B cell (primary cell): ENCODE measurements at regions not wholly inside any gene's neighbourhood (a gene's known extent, or its start where the extent isn't known, plus 50 kb on each side); places are given as distances from the start of the nearest gene placed in this dataset.

ENCODE experiments used
- ATAC-seq: fragments of 200-7000 bp; cut with Tn5 transposase; one replicate; pipeline ENCODE4 v1.10.0; 2021; ENCODE audit warnings: low read depth, mild to moderate bottlenecking, moderate number of reproducible peaks, moderate library complexity
- CTCF ChIA-PET: fragments of 350-600 bp; sonication (Branson Sonifier 250); formaldehyde crosslinking; loops from one replicate; lab custom pipeline; 2021; ENCODE audit warnings: antibody characterized with exemption, inconsistent platforms; lab: Charles Lee
- POLR2A ChIA-PET: fragments of 350-600 bp; sonication (Branson Sonifier 250); formaldehyde crosslinking; loops from one replicate; lab custom pipeline; 2021; ENCODE audit warnings: antibody characterized with exemption; lab: Charles Lee
- DNase-seq: peaks from one replicate; pipeline ENCODE4 v3.0.0; 2013
- H2AFZ ChIP-seq: 2 replicates; pipeline ENCODE4 v1.6.1; 2012; ENCODE audit warnings: mild to moderate bottlenecking, low read depth, low read length; ENCODE audit not compliant: insufficient read depth, poor library complexity, severe bottlenecking
- H3K27ac ChIP-seq, 2 donors: 1 replicate in 1 of 2; 2 replicates in 1 of 2; pipeline ENCODE4 v1.5.1; 2012 to 2013; ENCODE audit warnings: low read length in 2 of 2, mild to moderate bottlenecking in 2 of 2, moderate library complexity in 1 of 2
- H3K27me3 ChIP-seq, 4 experiments: fragments of 200-600 bp in 1 of 4; sonication (generic) in 1 of 4; replicated peaks in 1 of 4; 1 replicate in 2 of 4; 2 replicates in 2 of 4; pipeline versions ENCODE4 v1.6.1 to v1.7.0; 2013 to 2016; ENCODE audit warnings: low read length in 3 of 4, mild to moderate bottlenecking in 2 of 4, mixed read lengths in 1 of 4, moderate library complexity in 1 of 4; ENCODE audit not compliant: insufficient read depth in 4 of 4, control insufficient read depth in 3 of 4; ENCODE audit errors: control extremely low read depth in 1 of 4
- H3K36me3 ChIP-seq, 2 experiments: replicated peaks in 1 of 2; 1 replicate in 1 of 2; 2 replicates in 1 of 2; pipeline versions ENCODE4 v1.6.1 to v1.7.1; 2013; ENCODE audit warnings: low read length in 1 of 2; ENCODE audit not compliant: insufficient read depth in 2 of 2, control insufficient read depth in 1 of 2; ENCODE audit errors: control extremely low read depth in 1 of 2, extremely low read depth in 1 of 2
- H3K4me1 ChIP-seq, 2 donors: fragments of 200-600 bp in 1 of 2; sonication (generic) in 1 of 2; 1 replicate in 1 of 2; 2 replicates in 1 of 2; pipeline versions ENCODE4 v1.5.1 to v1.6.1; 2013 to 2017; ENCODE audit warnings: low read length in 2 of 2; ENCODE audit not compliant: control insufficient read depth in 2 of 2, insufficient read depth in 2 of 2
- H3K4me2 ChIP-seq: replicated peaks from 2 replicates; pipeline ENCODE3; 2012; ENCODE audit warnings: mild to moderate bottlenecking, low read depth, low read length; ENCODE audit not compliant: poor library complexity, severe bottlenecking
- H3K4me3 ChIP-seq, 5 experiments: fragments of 200-600 bp in 1 of 5; sonication (generic) in 1 of 5; 1 replicate in 3 of 5; 2 replicates in 2 of 5; pipeline versions ENCODE4 v1.5.1 to v1.7.0; 2011 to 2016; ENCODE audit warnings: low read length in 4 of 5, mild to moderate bottlenecking in 4 of 5, low read depth in 2 of 5, control low read depth in 1 of 5, moderate library complexity in 1 of 5; ENCODE audit not compliant: insufficient read depth in 1 of 5; ENCODE audit errors: control extremely low read depth in 1 of 5, extremely low read depth in 1 of 5
- H3K79me2 ChIP-seq: fragments of 200-600 bp; sonication (generic); one replicate; pipeline ENCODE4 v1.6.0; 2016; ENCODE audit warnings: low read length; ENCODE audit not compliant: control insufficient read depth, insufficient read depth
- H3K9ac ChIP-seq: fragments of 200-600 bp; sonication (generic); 2 replicates; pipeline ENCODE4 v1.6.1; 2017; ENCODE audit warnings: mild to moderate bottlenecking, low read length, moderate library complexity
- H3K9me3 ChIP-seq, 3 donors: one replicate each; pipeline versions ENCODE4 v1.6.1 to v1.7.1; 2013; ENCODE audit warnings: low read length in 2 of 3; ENCODE audit not compliant: control insufficient read depth in 2 of 3, insufficient read depth in 1 of 3; ENCODE audit errors: control extremely low read depth in 1 of 3
- H4K20me1 ChIP-seq: 2 replicates; pipeline ENCODE4 v1.6.0; 2012; ENCODE audit warnings: mild to moderate bottlenecking, low read length; ENCODE audit not compliant: insufficient read depth, control insufficient read depth, poor library complexity, severe bottlenecking
- H3K27ac Mint-ChIP-seq: one replicate; pipeline ENCODE4 v1.8.0; 2021; ENCODE audit warnings: mixed read lengths
- H3K27me3 Mint-ChIP-seq: one replicate; pipeline ENCODE4 v1.8.0; 2021; ENCODE audit warnings: mixed read lengths
- H3K4me1 Mint-ChIP-seq: one replicate; pipeline ENCODE4 v1.8.0; 2021; ENCODE audit warnings: mixed read lengths
- H3K4me3 Mint-ChIP-seq: one replicate; pipeline ENCODE4 v1.8.0; 2021; ENCODE audit warnings: mixed read lengths
- H3K9me3 Mint-ChIP-seq: one replicate; pipeline ENCODE4 v1.8.0; 2022; ENCODE audit warnings: mixed read lengths; ENCODE audit not compliant: insufficient read depth
- CTCF ChIP-seq: fragments of 200-600 bp; IDR thresholded peaks from one replicate; pipeline ENCODE4 v1.8.0; 2022; ENCODE audit warnings: antibody characterized with exemption, mild to moderate bottlenecking
- EZH2 ChIP-seq: IDR thresholded peaks from 2 replicates; pipeline ENCODE4 v1.6.1; 2012; ENCODE audit warnings: borderline replicate concordance, low read depth, mild to moderate bottlenecking, moderate library complexity, low read length; ENCODE audit not compliant: insufficient read depth, poor library complexity, severe bottlenecking
- WGBS: methylation state at CpG from one replicate; pipeline ENCODE4 v1.1.5; 2013; ENCODE audit warnings: missing lambda C conversion rate; ENCODE audit not compliant: insufficient coverage; 5-methylcytosine and 5-hydroxymethylcytosine counted together
- intact Hi-C: fragments of 100-400 bp; cut with micrococcal nuclease; formaldehyde crosslinking; loops from one replicate; pipeline ENCODE4 v1.10.0; 2022

- DNase-seq (no peak), ATAC-seq (no peak)
- Histone ChIP-seq H4K20me1 (no peaks in the 10 kb centered on the region), H3K4me1 (no peaks in the 10 kb centered on the region), H3K9ac (no peak overlapping the region), H3K36me3 (no peaks in the 10 kb centered on the region), H3K79me2 (no peaks in the 10 kb centered on the region), H3K4me2 (no peak overlapping the region), H3K27me3 (no peaks in the 10 kb centered on the region), H3K27ac (no peak overlapping the region), H3K9me3 (peaks cover 0 to 5% (median 0%) of the 10 kb centered on the region in 3 donors), H3K4me3 (no peak overlapping the region), H2AFZ (no peak overlapping the region)
- whole genome bisulfite sequencing = no CpG with 5 or more reads among the region's 3 CpGs
- Mint-ChIP-seq H3K4me3 (no peak overlapping the region), H3K4me1 (no peaks in the 10 kb centered on the region), H3K27ac (no peak overlapping the region), H3K9me3 (no peaks in the 10 kb centered on the region), H3K27me3 (no peaks in the 10 kb centered on the region)
- TF ChIP-seq EZH2 = no peak
- no peak for TF ChIP-seq CTCF
- POLR2A ChIA-PET = no interaction called here
- CTCF ChIA-PET = no interaction called here
- intact Hi-C loops = no loop called here
Measured at GRCh38 chr13:76292726-76293125, 593.5 kb downstream of the KCTD12 start.

DNA sequence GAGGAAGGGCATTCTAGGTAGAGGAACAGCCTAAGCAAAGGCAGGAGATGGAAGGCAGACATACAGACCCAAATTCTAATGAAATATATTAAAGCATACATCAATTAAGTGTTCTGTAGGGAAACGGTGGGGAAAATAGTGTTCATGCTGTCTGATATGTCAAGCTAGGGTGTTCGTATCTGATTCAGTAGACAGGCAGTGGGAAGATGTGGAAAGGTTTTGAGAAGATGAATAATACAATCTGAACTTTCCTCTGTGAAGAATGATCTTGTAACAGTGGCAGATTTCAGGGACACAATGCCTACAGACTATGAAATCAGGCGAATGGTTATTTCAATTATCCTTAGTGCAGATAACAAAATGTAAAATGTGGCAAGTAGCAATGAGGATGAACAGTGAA lies 594.2 kb downstream of the KCTD12 start:
- Histone ChIP-seq H3K79me2 (no peaks in the 10 kb centered on the region), H3K36me3 (no peaks in the 10 kb centered on the region), H3K4me2 (no peak overlapping the region), H3K27ac (no peak overlapping the region), H3K9ac (no peak overlapping the region), H2AFZ (no peak overlapping the region), H4K20me1 (no peaks in the 10 kb centered on the region), H3K4me3 (no peak overlapping the region), H3K9me3 (peaks cover 0 to 5% (median 0%) of the 10 kb centered on the region in 3 donors), H3K27me3 (no peaks in the 10 kb centered on the region), H3K4me1 (no peaks in the 10 kb centered on the region)
- intact Hi-C loops = no loop called here
- no peak overlapping the region for H3K4me3 Mint-ChIP-seq
- TF ChIP-seq EZH2 = no peak
- no peak overlapping the region for H3K27ac Mint-ChIP-seq
- 95% methylated on average over 3 of the region's 3 CpGs for WGBS
- H3K27me3 Mint-ChIP-seq = no peaks in the 10 kb centered on the region
- CTCF ChIA-PET = no interaction called here
- POLR2A ChIA-PET = no interaction called here
- no peaks in the 10 kb centered on the region for H3K4me1 Mint-ChIP-seq
- ATAC-seq (no peak), DNase-seq (no peak)
- H3K9me3 Mint-ChIP-seq = no peaks in the 10 kb centered on the region
